ENCODE measurements at regions not wholly inside any gene's neighbourhood (a gene's known extent, or its start where the extent isn't known, plus 50 kb on each side); places are given as distances from the start of the nearest gene placed in this dataset.

- TF ChIP-seq CTCF (IDR thresholded peaks at IDR 0.05; ENCODE audit: low read length) (no peak), EZH2 (optimal IDR thresholded peaks at IDR 0.05; ENCODE audit: low read depth, low read length) (no peak), EZH2phosphoT487 (IDR thresholded peaks at IDR 0.05; ENCODE audit: low read length) (no peak)
Observed at GRCh38 chr13:61546413-61546812, 130.8 kb upstream of the PCDH20 start.

Data from MM.1S (cell line).